Natural killer cell (primary cell): ENCODE measurements at regions not wholly inside any gene's neighbourhood (a gene's known extent, or its start where the extent isn't known, plus 50 kb on each side); places are given as distances from the start of the nearest gene placed in this dataset.

Source experiments
- ATAC-seq, 3 donors: fragments of 150-1000 bp in 2 of 3; fragments of 200-7000 bp in 1 of 3; cut with Tn5 transposase; 1 replicate in 1 of 3; 2 replicates in 2 of 3; pipeline ENCODE4 v1.10.0; 2021; ENCODE audit warnings: mild to moderate bottlenecking in 2 of 3, moderate library complexity in 2 of 3
- DNase-seq, 2 donors: peaks; one replicate each; pipeline versions ENCODE4 v3.0.0 to v3.0.0-alpha.2; 2013 to 2021; ENCODE audit warnings: mixed read lengths in 1 of 2
- H3K27ac ChIP-seq: one replicate; pipeline ENCODE4 v1.5.1; 2013; ENCODE audit warnings: mild to moderate bottlenecking, low read length
- H3K27me3 ChIP-seq: one replicate; pipeline ENCODE4 v1.6.1; 2013; ENCODE audit warnings: low read length; ENCODE audit not compliant: control insufficient read depth, insufficient read depth
- H3K36me3 ChIP-seq: one replicate; pipeline ENCODE4 v1.6.1; 2013; ENCODE audit warnings: low read length; ENCODE audit not compliant: control insufficient read depth, insufficient read depth
- H3K4me1 ChIP-seq: one replicate; pipeline ENCODE4 v1.6.1; 2013; ENCODE audit warnings: low read length; ENCODE audit not compliant: control insufficient read depth, insufficient read depth
- H3K4me3 ChIP-seq: one replicate; pipeline ENCODE4 v1.5.1; 2013; ENCODE audit warnings: low read length
- H3K9me3 ChIP-seq: one replicate; pipeline ENCODE4 v1.6.1; 2013; ENCODE audit warnings: low read length; ENCODE audit not compliant: control insufficient read depth, insufficient read depth
- H3K27ac Mint-ChIP-seq, 2 donors: one replicate each; pipeline ENCODE4 v1.8.0; 2022; ENCODE audit warnings: mild to moderate bottlenecking in 2 of 2, mixed read lengths in 2 of 2, moderate library complexity in 1 of 2
- H3K27me3 Mint-ChIP-seq, 2 donors: one replicate each; pipeline ENCODE4 v1.8.0; 2022; ENCODE audit warnings: low read depth in 2 of 2, mixed read lengths in 2 of 2
- H3K36me3 Mint-ChIP-seq: one replicate; pipeline ENCODE4 v1.8.0; 2022; ENCODE audit warnings: mixed read lengths
- H3K4me1 Mint-ChIP-seq, 2 donors: one replicate each; pipeline ENCODE4 v1.8.0; 2022; ENCODE audit warnings: mixed read lengths in 2 of 2
- H3K4me3 Mint-ChIP-seq: one replicate; pipeline ENCODE4 v1.8.0; 2022; ENCODE audit warnings: mild to moderate bottlenecking, moderate library complexity, mixed read lengths
- H3K9me3 Mint-ChIP-seq, 2 donors: one replicate each; pipeline ENCODE4 v1.8.0; 2022; ENCODE audit warnings: mixed read lengths in 2 of 2
- WGBS: methylation state at CpG from one replicate; pipeline ENCODE4 v1.1.7; 2013; ENCODE audit warnings: missing lambda C conversion rate; ENCODE audit not compliant: insufficient coverage; 5-methylcytosine and 5-hydroxymethylcytosine counted together
- intact Hi-C: fragments of 100-400 bp; cut with micrococcal nuclease; formaldehyde crosslinking; loops from one replicate; pipeline ENCODE4 v1.14.2; 2022
- TF ChIP-seq, protein P1 (sequence below): fragments of 200-600 bp; IDR thresholded peaks from one replicate; pipeline ENCODE4 v1.8.0; 2022; ENCODE audit warnings: antibody characterized with exemption

DNA sequence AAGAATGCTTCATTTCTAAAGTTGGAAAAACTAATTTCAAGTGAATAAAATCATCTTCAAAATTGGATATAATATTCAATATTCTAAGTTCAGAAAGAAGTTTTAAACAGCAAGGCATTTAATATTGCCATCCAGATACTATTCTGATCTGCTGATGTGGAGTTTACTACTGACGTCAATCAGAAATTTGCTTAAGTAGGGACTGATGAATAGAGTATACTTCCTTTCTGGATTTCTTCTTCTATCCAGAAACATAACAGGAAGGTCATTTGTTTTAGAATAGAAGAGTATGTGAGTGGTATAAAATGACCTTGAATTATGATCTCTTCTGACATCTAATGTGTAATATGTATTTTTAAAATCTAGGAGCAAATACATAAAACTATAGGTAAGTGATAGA lies 308.1 kb upstream of the ADGRL2 start:
- no peaks in the 10 kb centered on the region for H3K27me3 ChIP-seq
- ATAC-seq (no peak), DNase-seq (no peak)
- Mint-ChIP-seq H3K27ac (no peak overlapping the region), H3K36me3 (no peaks in the 10 kb centered on the region), H3K4me1 (no peaks in the 10 kb centered on the region), H3K4me3 (no peak overlapping the region), H3K9me3 (peaks cover 8 to 11% of the 10 kb centered on the region in 2 donors), H3K27me3 (no peaks in the 10 kb centered on the region)
- no peak overlapping the region for H3K27ac ChIP-seq
- intact Hi-C loops: no loop called here
- no peaks in the 10 kb centered on the region for H3K9me3 ChIP-seq
- H3K4me3 ChIP-seq: no peak overlapping the region
- TF ChIP-seq, protein P1, sequence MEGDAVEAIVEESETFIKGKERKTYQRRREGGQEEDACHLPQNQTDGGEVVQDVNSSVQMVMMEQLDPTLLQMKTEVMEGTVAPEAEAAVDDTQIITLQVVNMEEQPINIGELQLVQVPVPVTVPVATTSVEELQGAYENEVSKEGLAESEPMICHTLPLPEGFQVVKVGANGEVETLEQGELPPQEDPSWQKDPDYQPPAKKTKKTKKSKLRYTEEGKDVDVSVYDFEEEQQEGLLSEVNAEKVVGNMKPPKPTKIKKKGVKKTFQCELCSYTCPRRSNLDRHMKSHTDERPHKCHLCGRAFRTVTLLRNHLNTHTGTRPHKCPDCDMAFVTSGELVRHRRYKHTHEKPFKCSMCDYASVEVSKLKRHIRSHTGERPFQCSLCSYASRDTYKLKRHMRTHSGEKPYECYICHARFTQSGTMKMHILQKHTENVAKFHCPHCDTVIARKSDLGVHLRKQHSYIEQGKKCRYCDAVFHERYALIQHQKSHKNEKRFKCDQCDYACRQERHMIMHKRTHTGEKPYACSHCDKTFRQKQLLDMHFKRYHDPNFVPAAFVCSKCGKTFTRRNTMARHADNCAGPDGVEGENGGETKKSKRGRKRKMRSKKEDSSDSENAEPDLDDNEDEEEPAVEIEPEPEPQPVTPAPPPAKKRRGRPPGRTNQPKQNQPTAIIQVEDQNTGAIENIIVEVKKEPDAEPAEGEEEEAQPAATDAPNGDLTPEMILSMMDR: no peak
- no peaks in the 10 kb centered on the region for H3K36me3 ChIP-seq
- H3K4me1 ChIP-seq: no peaks in the 10 kb centered on the region
- WGBS: no CpG with 5 or more reads among the region's 1 CpG

DNA sequence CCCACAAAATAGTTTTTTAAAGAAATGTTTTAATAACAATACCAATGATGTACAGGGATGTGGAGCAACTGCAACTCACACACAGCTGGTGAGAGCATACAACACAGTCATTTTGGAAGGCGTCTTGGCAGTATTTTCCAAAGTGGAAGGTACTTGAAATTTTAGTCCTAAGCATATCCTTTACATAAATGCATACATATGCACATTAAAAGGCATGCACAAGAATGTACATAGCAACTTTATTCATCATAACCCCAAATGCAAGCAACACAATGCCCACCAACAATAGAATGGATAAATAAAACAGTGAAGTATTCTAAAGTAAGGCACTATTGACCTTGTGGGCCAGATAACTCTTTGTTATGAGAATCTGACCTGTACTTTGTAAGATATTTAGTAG lies 310.1 kb upstream of the ADGRL2 start:
- 100% methylated on average over 1 of the region's 1 CpG for WGBS
- Mint-ChIP-seq H3K27me3 (no peaks in the 10 kb centered on the region), H3K4me1 (no peaks in the 10 kb centered on the region), H3K27ac (no peak overlapping the region), H3K36me3 (no peaks in the 10 kb centered on the region), H3K9me3 (peaks cover 15 to 16% of the 10 kb centered on the region in 2 donors), H3K4me3 (no peak overlapping the region)
- Histone ChIP-seq H3K36me3 (no peaks in the 10 kb centered on the region), H3K27ac (no peak overlapping the region), H3K27me3 (no peaks in the 10 kb centered on the region), H3K4me1 (no peaks in the 10 kb centered on the region), H3K9me3 (no peaks in the 10 kb centered on the region), H3K4me3 (no peak overlapping the region)
- no peak for ATAC-seq
- TF ChIP-seq, protein P1: no peak
- DNase-seq: no peak
- intact Hi-C loops: no loop called here

DNA sequence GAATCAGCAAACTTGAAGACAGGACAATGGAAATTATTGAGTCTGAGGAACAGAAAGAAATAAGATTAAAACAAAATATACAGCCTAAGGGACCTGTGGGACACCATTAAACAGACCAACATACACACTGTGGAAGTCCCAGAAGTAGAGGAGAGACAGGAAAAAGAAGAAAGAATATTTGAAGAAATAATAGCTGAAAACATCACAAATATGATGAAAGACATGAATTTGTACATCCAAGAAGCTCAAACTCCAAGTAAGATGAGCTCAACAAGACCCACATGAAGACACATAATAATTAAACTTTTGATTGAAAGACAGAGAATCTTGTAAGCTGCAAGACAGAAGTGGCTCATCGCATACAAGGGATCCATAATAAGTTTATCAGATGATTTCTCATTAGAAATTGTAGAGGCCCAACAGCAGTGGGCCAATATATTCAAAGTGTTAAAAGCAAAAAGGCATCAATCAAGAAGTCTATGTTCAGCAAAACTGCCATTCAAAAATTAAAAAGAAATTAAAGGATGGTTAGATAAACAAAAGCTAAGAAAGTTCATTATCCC lies 311.3 kb upstream of the ADGRL2 start:
- TF ChIP-seq, protein P1: no peak
- 100% methylated on average over 1 of the region's 1 CpG for whole genome bisulfite sequencing
- Histone ChIP-seq H3K4me3 (no peak overlapping the region), H3K4me1 (no peaks in the 10 kb centered on the region), H3K27ac (no peak overlapping the region), H3K27me3 (no peaks in the 10 kb centered on the region), H3K36me3 (no peaks in the 10 kb centered on the region), H3K9me3 (no peaks in the 10 kb centered on the region)
- Mint-ChIP-seq H3K4me3 (no peak overlapping the region), H3K27ac (no peak overlapping the region), H3K36me3 (no peaks in the 10 kb centered on the region), H3K9me3 (peaks cover 14 to 15% of the 10 kb centered on the region in 2 donors), H3K27me3 (no peaks in the 10 kb centered on the region), H3K4me1 (no peaks in the 10 kb centered on the region)
- intact Hi-C loops: no loop called here
- no peak for DNase-seq
- no peak for ATAC-seq

DNA sequence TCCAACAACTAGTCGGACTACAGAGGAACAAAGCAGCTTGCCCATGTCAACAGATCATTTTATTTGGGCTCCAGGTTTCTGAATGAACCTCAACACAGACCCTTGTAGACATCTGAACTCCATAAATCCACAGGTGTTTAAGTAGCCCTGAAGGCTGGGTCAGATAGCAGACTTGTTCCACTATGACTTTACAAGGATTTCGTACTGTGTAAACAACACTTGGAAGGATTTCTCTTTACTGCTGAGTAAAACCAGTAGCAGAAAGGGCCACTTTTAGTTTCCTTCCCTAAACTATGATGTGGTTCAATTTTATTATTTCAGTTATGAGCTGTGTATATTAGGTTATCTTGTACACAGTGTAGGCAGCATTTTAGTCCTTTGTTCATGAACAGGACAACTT lies 316.4 kb upstream of the ADGRL2 start:
- no peaks in the 10 kb centered on the region for H3K4me1 Mint-ChIP-seq
- peaks cover 13 to 17% of the 10 kb centered on the region in 2 donors for H3K9me3 Mint-ChIP-seq
- H3K27ac Mint-ChIP-seq: no peak overlapping the region
- 61% methylated on average over 2 of the region's 2 CpGs for WGBS
- no peak overlapping the region for H3K4me3 ChIP-seq
- TF ChIP-seq, protein P1: no peak
- no peaks in the 10 kb centered on the region for H3K36me3 Mint-ChIP-seq
- no peaks in the 10 kb centered on the region for H3K4me1 ChIP-seq
- no peak overlapping the region for H3K27ac ChIP-seq
- H3K4me3 Mint-ChIP-seq: no peak overlapping the region
- H3K27me3 Mint-ChIP-seq: no peaks in the 10 kb centered on the region
- H3K9me3 ChIP-seq: no peaks in the 10 kb centered on the region
- H3K27me3 ChIP-seq: no peaks in the 10 kb centered on the region
- ATAC-seq (no peak), DNase-seq (no peak)
- intact Hi-C loops: no loop called here
- H3K36me3 ChIP-seq: no peaks in the 10 kb centered on the region
